HG03521 (cell line): ENCODE measurements at regions not wholly inside any gene's neighbourhood (a gene's known extent, or its start where the extent isn't known, plus 50 kb on each side); places are given as distances from the start of the nearest gene placed in this dataset.
"Not testable (repeated sequence)": the region's sequence is repeated elsewhere in the genome, so short reads cannot be mapped to it uniquely, and the experiment has no call there.

Experiments used
- ATAC-seq: cut with Tn5 transposase; IDR thresholded peaks from one replicate; pipeline ENCODE4 v1.9.1; 2021; ENCODE audit warnings: mild to moderate bottlenecking, moderate library complexity; ENCODE audit not compliant: unreplicated experiment

GRCh38 chrX:110509755-110510532 lies 151.3 kb downstream of the RTL9 start:
- no peak for ATAC-seq

GRCh38 chrX:110511238-110511637 lies 152.6 kb downstream of the RTL9 start:
- ATAC-seq: no peak

DNA sequence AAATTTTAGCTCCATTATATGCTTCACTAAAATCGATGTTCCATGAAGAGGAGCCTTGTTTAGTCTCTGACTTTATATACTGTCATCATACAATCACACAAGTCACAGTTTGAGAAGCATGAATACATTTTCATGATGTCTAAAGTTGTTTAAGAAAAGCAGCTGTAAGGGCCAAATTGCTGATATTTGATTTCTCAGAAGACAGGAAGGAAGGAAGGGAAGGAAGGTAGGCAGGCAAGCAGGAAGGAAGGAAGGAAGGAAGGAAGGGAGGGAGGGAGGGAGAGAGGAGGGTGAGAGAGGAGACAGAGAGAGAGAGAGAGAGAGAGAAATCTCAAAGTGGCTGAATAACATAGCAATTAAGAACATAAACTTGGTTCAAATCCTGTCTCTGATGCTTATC lies 153.7 kb downstream of the RTL9 start:
- ATAC-seq: no peak

GRCh38 chrX:110514509-110514908 lies 155.9 kb downstream of the RTL9 start:
- ATAC-seq: no peak

- ATAC-seq: no peak
These were observed 160.9 kb downstream of the RTL9 start for GRCh38 chrX:110519501-110519900.

DNA sequence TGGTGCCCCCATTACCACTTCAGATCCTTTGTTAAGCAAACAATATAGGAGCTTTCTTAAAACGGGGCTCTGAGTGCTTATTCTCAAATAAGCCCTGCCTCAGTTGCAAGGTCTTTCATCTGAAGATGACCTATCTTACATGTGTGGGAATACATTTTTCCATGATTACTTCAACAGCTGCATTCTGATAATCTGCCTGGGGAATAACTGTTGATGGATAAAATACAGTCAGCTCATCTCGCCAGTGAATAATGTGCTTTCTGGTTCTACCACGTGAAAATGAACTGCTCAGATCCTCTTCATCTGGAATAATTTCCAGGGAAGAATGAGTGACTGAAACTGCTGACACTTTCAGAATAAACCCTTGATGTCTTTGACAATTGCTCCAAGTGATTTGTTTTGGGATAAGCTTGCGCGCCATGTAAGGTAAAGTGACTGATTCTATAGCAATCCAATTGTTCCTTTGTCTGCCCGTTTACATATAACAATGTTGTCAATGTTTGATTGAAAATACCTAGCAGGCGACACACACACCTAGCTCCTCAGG lies 161.3 kb downstream of the RTL9 start:
- no peak for ATAC-seq

GRCh38 chrX:110520652-110521051 lies 162.0 kb downstream of the RTL9 start:
- ATAC-seq: not testable (repeated sequence)

DNA sequence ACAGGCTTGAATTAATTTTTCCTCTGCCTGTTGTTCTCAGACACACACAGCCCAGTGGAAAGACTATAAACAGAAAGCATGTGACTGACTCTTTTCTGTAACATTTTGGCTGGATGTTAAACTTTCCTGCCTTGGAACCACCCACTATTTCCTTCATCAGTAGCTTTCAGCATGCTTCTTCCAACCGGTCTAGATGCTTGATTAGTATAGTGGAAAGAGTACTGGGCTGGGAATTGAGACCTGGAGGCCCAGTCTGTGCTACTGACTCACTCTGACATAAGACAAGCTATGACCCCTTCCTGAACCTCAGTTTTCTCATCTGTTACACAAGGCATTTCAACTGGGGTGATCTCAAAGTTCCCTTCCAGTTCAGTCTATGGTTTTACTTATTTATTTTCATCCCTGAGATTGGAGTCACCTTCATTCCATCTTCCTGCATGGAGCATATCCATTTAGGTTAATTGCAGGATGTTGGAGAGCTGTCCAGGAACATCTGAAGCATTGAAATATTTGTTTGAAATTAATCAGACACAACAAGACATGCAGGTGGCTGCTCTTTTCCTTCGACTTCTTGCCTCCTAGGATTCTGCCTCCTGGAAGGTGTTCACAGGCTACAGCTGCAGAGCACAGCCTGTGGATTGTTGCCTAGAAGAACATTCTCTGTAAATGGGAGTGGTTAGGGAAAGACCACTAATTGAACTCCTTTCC lies 173.4 kb downstream of the RTL9 start:
- ATAC-seq: no peak

- no peak for ATAC-seq
These were observed 173.9 kb downstream of the RTL9 start for GRCh38 chrX:110532581-110532931.

- ATAC-seq: no peak
These were observed 178.2 kb downstream of the RTL9 start for GRCh38 chrX:110536816-110537215.

- no peak for ATAC-seq
These were observed 182.6 kb downstream of the RTL9 start for GRCh38 chrX:110541266-110541665.

DNA sequence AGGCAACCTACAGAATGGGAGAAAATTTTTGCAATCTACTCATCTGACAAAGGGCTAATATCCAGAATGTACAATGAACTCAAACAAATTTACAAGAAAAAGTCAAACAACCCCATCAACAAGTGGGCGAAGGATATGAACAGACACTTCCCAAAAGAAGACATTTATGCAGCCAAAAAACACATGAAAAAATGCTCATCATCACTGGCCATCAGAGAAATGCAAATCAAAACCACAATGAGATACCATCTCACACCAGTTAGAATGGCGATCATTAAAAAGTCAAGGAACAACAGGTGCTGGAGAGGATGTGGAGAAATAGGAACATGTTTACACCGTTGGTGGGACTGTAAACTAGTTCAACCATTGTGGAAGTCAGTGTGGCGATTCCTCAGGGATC lies 192.2 kb downstream of the RTL9 start:
- ATAC-seq: not testable (repeated sequence)

DNA sequence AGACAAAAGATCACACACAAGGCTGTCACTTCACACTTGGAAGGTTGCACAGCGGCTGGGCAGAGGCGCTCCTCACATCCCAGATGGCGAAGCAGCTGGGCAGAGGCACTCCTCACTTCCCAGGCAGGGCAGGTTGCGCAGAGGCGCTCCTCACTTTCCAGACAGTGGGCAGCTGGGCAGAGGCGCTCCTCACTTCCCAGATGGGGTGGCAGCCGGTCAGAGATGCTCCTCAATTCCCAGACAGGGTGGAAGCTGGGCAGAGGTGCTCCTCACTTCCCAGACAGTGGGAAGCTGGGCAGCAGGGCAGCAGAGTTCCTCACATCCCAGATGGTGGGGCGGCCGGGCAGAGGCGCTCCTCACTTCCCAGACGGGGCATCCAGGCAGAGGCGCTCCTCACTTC lies 199.2 kb downstream of the RTL9 start:
- no peak for ATAC-seq

DNA sequence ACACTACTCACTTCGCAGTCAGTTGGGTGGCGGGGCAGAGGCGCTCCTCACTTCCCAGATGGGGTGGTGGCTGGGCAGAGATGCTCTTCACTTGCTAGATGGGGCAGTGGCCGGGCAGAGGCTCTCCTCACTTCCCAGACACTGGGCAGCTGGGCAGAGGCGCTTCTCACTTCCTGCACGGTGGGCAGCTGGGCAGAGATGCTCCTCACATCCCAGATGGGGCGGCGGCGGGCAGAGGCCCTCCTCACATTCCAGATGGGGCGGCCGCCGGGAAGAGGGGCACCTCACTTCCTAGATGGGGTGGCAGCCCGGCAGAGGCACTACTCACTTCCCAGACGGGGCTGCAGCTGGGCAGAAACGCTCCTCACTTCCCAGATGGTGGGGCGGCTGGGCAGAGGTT lies 199.8 kb downstream of the RTL9 start:
- no peak for ATAC-seq

DNA sequence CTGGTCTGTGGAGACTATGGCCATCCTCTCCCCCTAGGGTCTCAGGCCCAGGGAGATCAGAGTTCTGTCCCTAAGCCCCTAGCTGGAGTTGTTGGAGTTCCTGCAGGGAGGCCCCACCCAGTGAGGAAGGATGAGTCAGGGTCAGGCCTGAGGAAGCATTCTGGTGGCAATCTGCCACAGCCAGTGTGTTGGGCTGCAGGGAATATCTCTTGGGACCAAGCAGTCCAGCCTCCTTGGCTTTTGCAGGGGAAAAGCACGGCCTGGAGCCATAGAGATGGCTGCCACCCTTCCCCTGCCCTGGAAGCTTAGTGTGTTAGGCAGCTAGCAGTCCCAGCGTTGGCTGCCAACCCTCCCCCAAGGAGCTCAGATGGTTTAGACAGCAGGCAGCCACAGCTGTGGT lies 202.4 kb downstream of the RTL9 start:
- no peak for ATAC-seq

- ATAC-seq: no peak
These were observed 204.6 kb downstream of the RTL9 start for GRCh38 chrX:110563282-110563681.

DNA sequence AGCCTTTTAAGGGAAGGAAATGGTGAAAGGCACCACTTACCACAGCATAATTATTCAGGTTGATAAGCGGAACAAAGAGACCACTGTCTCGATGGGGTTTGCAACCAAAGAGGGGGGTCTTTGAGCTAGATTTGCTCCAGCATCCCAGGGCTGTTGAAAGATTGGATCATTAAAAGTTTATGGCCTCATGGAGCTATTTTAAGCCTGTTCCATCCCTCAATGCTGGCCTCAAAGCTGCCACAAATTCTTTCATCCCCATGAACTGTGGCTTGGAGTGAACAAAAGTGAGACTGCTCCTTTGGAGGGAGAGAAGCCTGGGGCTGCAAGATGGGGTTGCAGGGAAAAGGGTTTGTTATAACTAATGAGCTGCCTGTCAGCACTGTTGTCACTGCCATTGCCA lies 209.8 kb downstream of the RTL9 start:
- ATAC-seq: no peak

GRCh38 chrX:110569506-110569905 lies 210.9 kb downstream of the RTL9 start:
- ATAC-seq: no peak

GRCh38 chrX:110578270-110578669 lies 217.3 kb downstream of the CHRDL1 start:
- no peak for ATAC-seq

DNA sequence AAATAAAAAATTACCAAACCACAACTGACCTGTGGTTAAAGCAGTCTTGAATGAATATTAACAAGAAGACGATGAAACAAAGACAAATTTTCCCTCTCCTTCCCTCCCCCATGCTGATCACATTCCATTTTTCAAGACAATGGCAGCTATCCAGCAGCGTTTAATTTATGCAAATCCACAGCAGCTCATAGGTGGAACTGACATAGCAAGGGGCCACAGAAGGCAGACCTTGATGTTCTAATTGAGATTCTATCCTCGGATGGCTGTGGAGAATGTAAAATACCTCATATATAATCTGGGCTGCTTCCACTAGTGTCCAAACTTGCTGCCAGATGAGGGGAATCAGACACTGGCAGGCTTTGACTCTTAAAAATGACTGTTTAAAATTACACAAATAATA lies 211.5 kb downstream of the CHRDL1 start:
- ATAC-seq: no peak

DNA sequence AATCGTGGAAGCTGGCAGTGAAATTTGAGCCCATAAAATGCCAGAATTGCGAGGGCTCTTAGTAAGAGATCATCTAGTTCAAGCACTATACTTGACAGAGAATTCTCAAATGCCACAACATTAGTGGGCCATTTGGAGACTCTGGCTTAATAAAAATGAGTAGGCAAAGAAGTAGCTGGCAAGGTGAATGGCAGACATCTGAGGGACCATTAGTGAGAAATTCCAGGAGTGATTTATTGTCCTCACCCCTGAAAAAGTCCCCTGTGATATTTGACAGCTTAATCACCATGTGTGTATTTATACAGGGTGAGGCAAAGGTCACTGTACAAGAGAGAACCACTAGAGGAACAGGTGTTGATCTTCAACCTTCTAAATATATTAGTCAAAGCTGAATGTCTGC lies 207.5 kb downstream of the CHRDL1 start:
- ATAC-seq: no peak

GRCh38 chrX:110588853-110589252 lies 206.8 kb downstream of the CHRDL1 start:
- ATAC-seq: no peak
